Activated naive CD8-positive, alpha-beta T cell treated with anti-CD3 and anti-CD28 coated beads, Interleukin-2, amount 10 ng/mL, durations not matched to agents 7 days and 5 days (primary cell): ENCODE measurements at regions not wholly inside any gene's neighbourhood (a gene's known extent, or its start where the extent isn't known, plus 50 kb on each side); places are given as distances from the start of the nearest gene placed in this dataset.

ENCODE experiments used
- ATAC-seq: fragments of 150-1000 bp; cut with Tn5 transposase; one replicate; pipeline ENCODE4 v1.10.0; 2021; ENCODE audit warnings: low read depth, moderate library complexity
- POLR2A ChIA-PET: fragments of 350-600 bp; sonication (Branson Sonifier 250); formaldehyde crosslinking; loops from one replicate; lab custom pipeline; 2021; ENCODE audit warnings: antibody characterized with exemption; lab: Charles Lee
- DNase-seq: peaks from one replicate; pipeline ENCODE4 v3.0.0; 2021
- H3K27ac Mint-ChIP-seq: one replicate; pipeline ENCODE4 v1.8.0; 2022; ENCODE audit warnings: mild to moderate bottlenecking, mixed read lengths
- H3K27me3 Mint-ChIP-seq: one replicate; pipeline ENCODE4 v1.8.0; 2022; ENCODE audit warnings: mild to moderate bottlenecking, moderate library complexity, mixed read lengths
- H3K36me3 Mint-ChIP-seq: one replicate; pipeline ENCODE4 v1.8.0; 2021; ENCODE audit warnings: mild to moderate bottlenecking, mixed read lengths
- H3K4me1 Mint-ChIP-seq: one replicate; pipeline ENCODE4 v1.8.0; 2021; ENCODE audit warnings: mixed read lengths
- H3K4me3 Mint-ChIP-seq: one replicate; pipeline ENCODE4 v1.8.0; 2022; ENCODE audit warnings: mild to moderate bottlenecking, moderate library complexity, mixed read lengths
- H3K9me3 Mint-ChIP-seq: one replicate; pipeline ENCODE4 v1.8.0; 2021; ENCODE audit warnings: mixed read lengths

GRCh38 chr6:23031986-23032385, 462.6 kb downstream of the HDGFL1 start:
- DNase-seq (no peak), ATAC-seq (no peak)
- H3K4me1 Mint-ChIP-seq = no peaks in the 10 kb centered on the region
- H3K27ac Mint-ChIP-seq = no peak overlapping the region
- H3K4me3 Mint-ChIP-seq = no peak overlapping the region
- POLR2A ChIA-PET = no interaction called here
- no peaks in the 10 kb centered on the region for H3K27me3 Mint-ChIP-seq
- H3K9me3 Mint-ChIP-seq = no peaks in the 10 kb centered on the region
- no peaks in the 10 kb centered on the region for H3K36me3 Mint-ChIP-seq

DNA sequence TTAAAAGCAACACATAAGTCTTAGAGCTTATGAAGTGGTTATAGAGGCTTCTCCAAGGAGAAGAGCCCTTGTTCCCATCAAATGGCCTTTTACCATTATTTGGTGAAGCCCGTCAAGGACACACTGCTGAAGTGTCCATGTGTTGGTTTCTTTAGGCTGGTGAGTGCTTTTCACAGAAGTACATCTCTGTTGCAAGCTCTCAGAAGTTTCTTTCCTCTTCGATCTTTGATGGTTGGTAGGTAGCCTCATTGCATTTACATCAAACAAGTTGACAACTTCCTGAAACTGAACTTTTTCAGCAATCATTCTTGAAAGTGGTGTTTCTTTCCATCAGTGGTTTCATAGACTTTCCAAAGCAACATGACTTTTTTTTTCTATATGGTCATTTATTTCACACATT, 465.6 kb downstream of the HDGFL1 start:
- POLR2A ChIA-PET = no interaction called here
- no peak overlapping the region for H3K4me3 Mint-ChIP-seq
- ATAC-seq (no peak), DNase-seq (no peak)
- H3K9me3 Mint-ChIP-seq = no peaks in the 10 kb centered on the region
- no peak overlapping the region for H3K27ac Mint-ChIP-seq
- H3K27me3 Mint-ChIP-seq = no peaks in the 10 kb centered on the region
- H3K4me1 Mint-ChIP-seq = no peaks in the 10 kb centered on the region
- no peaks in the 10 kb centered on the region for H3K36me3 Mint-ChIP-seq

GRCh38 chr6:23036406-23036983, 467.1 kb downstream of the HDGFL1 start:
- H3K4me3 Mint-ChIP-seq = no peak overlapping the region
- H3K36me3 Mint-ChIP-seq = no peaks in the 10 kb centered on the region
- POLR2A ChIA-PET = no interaction called here
- H3K4me1 Mint-ChIP-seq = no peaks in the 10 kb centered on the region
- H3K27ac Mint-ChIP-seq = no peak overlapping the region
- no peak for ATAC-seq
- no peaks in the 10 kb centered on the region for H3K9me3 Mint-ChIP-seq
- DNase-seq = no peak
- no peaks in the 10 kb centered on the region for H3K27me3 Mint-ChIP-seq

GRCh38 chr6:23040899-23041298, 471.5 kb downstream of the HDGFL1 start:
- H3K4me1 Mint-ChIP-seq = no peaks in the 10 kb centered on the region
- ATAC-seq (no peak), DNase-seq (no peak)
- H3K27me3 Mint-ChIP-seq = no peaks in the 10 kb centered on the region
- H3K9me3 Mint-ChIP-seq = peaks cover 1% of the 10 kb centered on the region
- H3K27ac Mint-ChIP-seq = no peak overlapping the region
- no peak overlapping the region for H3K4me3 Mint-ChIP-seq
- POLR2A ChIA-PET = no interaction called here
- no peaks in the 10 kb centered on the region for H3K36me3 Mint-ChIP-seq

DNA sequence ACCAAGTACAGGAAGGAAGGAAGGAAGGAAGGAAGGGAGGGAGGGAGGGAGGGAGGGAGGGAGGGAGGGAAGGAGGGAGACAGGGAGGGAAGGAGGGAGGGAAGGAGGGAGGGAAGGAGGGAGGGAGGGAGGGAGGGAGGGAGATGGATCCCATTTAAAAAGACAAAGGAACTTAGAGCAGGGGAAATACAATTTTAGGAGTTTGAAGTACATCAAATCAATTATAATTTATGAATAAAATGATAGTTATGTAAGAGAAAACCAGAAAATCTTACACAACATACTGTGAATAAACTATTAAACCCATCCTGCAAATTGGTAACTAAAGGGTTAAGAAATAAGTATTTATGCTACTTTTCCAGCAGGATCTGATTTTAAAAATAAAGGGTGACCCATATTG, 475.9 kb downstream of the HDGFL1 start:
- Mint-ChIP-seq H3K36me3 (no peaks in the 10 kb centered on the region), H3K27me3 (no peaks in the 10 kb centered on the region), H3K4me1 (no peaks in the 10 kb centered on the region), H3K27ac (no peak overlapping the region), H3K9me3 (peaks cover 3% of the 10 kb centered on the region), H3K4me3 (no peak overlapping the region)
- DNase-seq (no peak), ATAC-seq (no peak)
- POLR2A ChIA-PET = no interaction called here

DNA sequence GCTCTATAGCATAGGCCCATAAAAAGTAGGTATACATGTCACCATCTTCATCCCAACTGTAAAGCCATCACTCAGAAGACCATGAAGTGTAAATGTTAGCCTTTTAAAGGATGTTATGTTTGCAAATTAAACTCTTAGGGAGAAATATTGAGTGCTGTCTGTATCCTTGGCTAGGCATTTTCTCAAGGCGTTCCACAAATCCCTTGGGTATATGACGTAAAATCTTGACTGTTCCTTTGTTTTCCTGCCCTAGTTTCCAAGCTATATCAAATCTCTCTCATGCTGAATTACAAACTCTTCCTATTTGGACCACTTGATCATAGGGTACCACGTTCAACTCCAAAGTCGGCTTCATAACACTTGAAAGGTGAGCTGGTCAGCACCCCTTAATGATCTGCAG, 486.2 kb downstream of the HDGFL1 start:
- H3K4me1 Mint-ChIP-seq = no peaks in the 10 kb centered on the region
- H3K27me3 Mint-ChIP-seq = no peaks in the 10 kb centered on the region
- H3K27ac Mint-ChIP-seq = no peak overlapping the region
- POLR2A ChIA-PET = no interaction called here
- H3K36me3 Mint-ChIP-seq = no peaks in the 10 kb centered on the region
- H3K9me3 Mint-ChIP-seq = peaks cover 8% of the 10 kb centered on the region
- ATAC-seq (no peak), DNase-seq (no peak)
- no peak overlapping the region for H3K4me3 Mint-ChIP-seq

DNA sequence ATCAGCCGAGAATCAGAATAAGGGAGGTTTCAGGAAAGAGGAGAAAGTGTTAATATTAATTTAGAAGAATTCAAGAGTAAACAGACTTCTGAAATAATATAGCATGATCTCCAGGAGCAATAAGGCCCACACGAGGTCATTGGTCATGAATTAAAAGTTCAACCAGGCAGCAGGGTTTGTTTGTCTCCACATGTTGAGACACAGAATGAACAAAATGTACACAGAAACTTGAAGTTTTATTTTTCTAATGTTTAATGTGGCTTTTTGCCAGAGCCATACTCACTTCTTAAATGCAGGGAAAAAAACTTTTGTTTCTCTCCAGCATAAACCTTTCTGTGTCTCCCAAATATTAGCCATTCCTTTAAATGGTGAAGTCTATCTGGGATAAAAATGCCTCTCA, 504.5 kb downstream of the HDGFL1 start:
- POLR2A ChIA-PET = no interaction called here
- H3K27ac Mint-ChIP-seq = no peak overlapping the region
- no peaks in the 10 kb centered on the region for H3K36me3 Mint-ChIP-seq
- DNase-seq (no peak), ATAC-seq (no peak)
- no peak overlapping the region for H3K4me3 Mint-ChIP-seq
- no peaks in the 10 kb centered on the region for H3K27me3 Mint-ChIP-seq
- no peaks in the 10 kb centered on the region for H3K4me1 Mint-ChIP-seq
- H3K9me3 Mint-ChIP-seq = peaks cover 3% of the 10 kb centered on the region

GRCh38 chr6:23077772-23078171, 508.4 kb downstream of the HDGFL1 start:
- Mint-ChIP-seq H3K9me3 (no peaks in the 10 kb centered on the region), H3K4me1 (no peaks in the 10 kb centered on the region), H3K27me3 (no peaks in the 10 kb centered on the region), H3K27ac (no peak overlapping the region), H3K36me3 (no peaks in the 10 kb centered on the region), H3K4me3 (no peak overlapping the region)
- DNase-seq = no peak
- POLR2A ChIA-PET = no interaction called here
- ATAC-seq = no peak

DNA sequence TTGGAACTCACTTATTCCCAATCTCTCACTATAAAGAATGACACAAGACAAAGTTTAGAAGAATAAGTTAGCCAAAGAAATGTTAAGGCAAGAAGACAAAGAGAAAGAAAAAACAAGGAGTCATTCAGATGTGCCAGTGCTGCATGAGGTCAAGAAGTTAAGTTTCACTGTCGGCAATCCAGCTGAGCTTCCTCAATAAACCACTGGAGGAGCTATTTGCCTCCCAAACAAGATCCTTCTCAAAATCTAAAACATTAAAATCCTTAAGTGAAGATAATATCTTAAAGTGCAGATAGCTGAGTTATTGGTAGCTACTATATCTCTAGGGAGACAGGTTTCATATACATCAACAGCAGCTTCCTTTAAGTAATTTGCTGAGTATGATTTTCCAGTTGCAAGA, 512.3 kb downstream of the HDGFL1 start:
- Mint-ChIP-seq H3K4me1 (no peaks in the 10 kb centered on the region), H3K27me3 (no peaks in the 10 kb centered on the region), H3K27ac (no peak overlapping the region), H3K36me3 (no peaks in the 10 kb centered on the region), H3K9me3 (no peaks in the 10 kb centered on the region), H3K4me3 (no peak overlapping the region)
- DNase-seq (no peak), ATAC-seq (no peak)
- POLR2A ChIA-PET = no interaction called here

- POLR2A ChIA-PET = no interaction called here
- Mint-ChIP-seq H3K9me3 (no peaks in the 10 kb centered on the region), H3K4me3 (no peak overlapping the region), H3K36me3 (no peaks in the 10 kb centered on the region), H3K27me3 (no peaks in the 10 kb centered on the region), H3K27ac (no peak overlapping the region), H3K4me1 (no peaks in the 10 kb centered on the region)
- ATAC-seq (no peak), DNase-seq (no peak)
These were observed 516.7 kb downstream of the HDGFL1 start for GRCh38 chr6:23086100-23086499.

- Mint-ChIP-seq H3K4me1 (no peaks in the 10 kb centered on the region), H3K27me3 (no peaks in the 10 kb centered on the region), H3K9me3 (no peaks in the 10 kb centered on the region), H3K27ac (no peak overlapping the region), H3K4me3 (no peak overlapping the region), H3K36me3 (no peaks in the 10 kb centered on the region)
- no peak for ATAC-seq
- no peak for DNase-seq
- POLR2A ChIA-PET = no interaction called here
These were observed 518.1 kb downstream of the HDGFL1 start for GRCh38 chr6:23087471-23087870.

- POLR2A ChIA-PET = no interaction called here
These were observed 519.4 kb downstream of the HDGFL1 start for GRCh38 chr6:23088761-23089160.

DNA sequence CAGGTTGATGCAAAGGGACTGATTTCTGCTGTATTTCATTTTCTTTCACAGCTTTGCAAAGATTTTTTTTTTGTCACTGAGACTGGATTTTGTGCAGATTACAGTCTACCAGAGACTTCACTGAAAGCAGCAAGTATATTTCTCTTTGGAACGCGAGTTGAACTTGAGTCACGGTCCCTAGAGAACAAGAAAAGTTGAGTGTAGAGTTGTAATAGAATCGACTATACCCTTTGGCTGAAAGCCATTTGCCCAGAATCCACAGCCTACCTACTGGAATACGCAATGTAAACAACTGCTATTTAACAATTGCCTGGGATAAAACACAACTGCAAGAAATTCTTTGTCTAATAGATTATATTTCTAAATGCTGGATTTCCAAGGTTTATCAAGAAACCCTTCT, 520.6 kb downstream of the HDGFL1 start:
- Mint-ChIP-seq H3K4me3 (no peak overlapping the region), H3K27ac (no peak overlapping the region), H3K4me1 (no peaks in the 10 kb centered on the region)

More at GRCh38 chr6:23088761-23089160, 519.4 kb downstream of the HDGFL1 start:
- H3K27me3 Mint-ChIP-seq = no peaks in the 10 kb centered on the region
- no peaks in the 10 kb centered on the region for H3K4me1 Mint-ChIP-seq
- ATAC-seq (no peak), DNase-seq (no peak)
- H3K9me3 Mint-ChIP-seq = peaks cover 1% of the 10 kb centered on the region
- H3K36me3 Mint-ChIP-seq = no peaks in the 10 kb centered on the region
- H3K27ac Mint-ChIP-seq = no peak overlapping the region
- H3K4me3 Mint-ChIP-seq = no peak overlapping the region

DNA sequence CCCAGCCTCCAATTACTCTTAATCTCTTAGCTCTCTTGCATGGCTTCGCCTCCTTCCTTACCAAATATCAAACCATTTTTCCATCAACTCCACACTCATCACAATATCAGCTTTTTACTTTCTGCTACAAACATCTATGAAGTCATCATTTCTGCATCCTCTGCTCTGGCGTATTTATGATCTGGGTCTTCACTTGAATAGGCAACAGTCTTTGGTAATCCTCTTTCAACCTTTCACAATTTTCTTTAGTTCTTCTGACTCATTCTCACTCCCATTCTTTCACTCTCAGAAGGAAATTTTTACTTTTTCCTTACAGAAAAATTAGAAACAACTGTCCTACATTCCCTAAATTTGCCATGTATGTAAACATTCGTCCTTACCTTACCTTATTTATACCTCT, 522.4 kb downstream of the HDGFL1 start:
- no peaks in the 10 kb centered on the region for H3K4me1 Mint-ChIP-seq
- H3K36me3 Mint-ChIP-seq = no peaks in the 10 kb centered on the region
- no peaks in the 10 kb centered on the region for H3K27me3 Mint-ChIP-seq
- DNase-seq = no peak
- POLR2A ChIA-PET = no interaction called here
- H3K27ac Mint-ChIP-seq = no peak overlapping the region
- H3K9me3 Mint-ChIP-seq = peaks cover 6% of the 10 kb centered on the region
- H3K4me3 Mint-ChIP-seq = no peak overlapping the region
- ATAC-seq = no peak

More for the DNA sequence above, 520.6 kb downstream of the HDGFL1 start:
- H3K9me3 Mint-ChIP-seq = peaks cover 4% of the 10 kb centered on the region
- POLR2A ChIA-PET = no interaction called here
- H3K27me3 Mint-ChIP-seq = no peaks in the 10 kb centered on the region
- no peak for ATAC-seq
- H3K36me3 Mint-ChIP-seq = no peaks in the 10 kb centered on the region
- no peak for DNase-seq

- no peaks in the 10 kb centered on the region for H3K4me1 Mint-ChIP-seq
- H3K36me3 Mint-ChIP-seq = no peaks in the 10 kb centered on the region
- no peak overlapping the region for H3K4me3 Mint-ChIP-seq
- DNase-seq = no peak
- ATAC-seq = no peak
- POLR2A ChIA-PET = no interaction called here
- no peak overlapping the region for H3K27ac Mint-ChIP-seq
- no peaks in the 10 kb centered on the region for H3K27me3 Mint-ChIP-seq
- peaks cover 8% of the 10 kb centered on the region for H3K9me3 Mint-ChIP-seq
These were observed 527.5 kb downstream of the HDGFL1 start for GRCh38 chr6:23096876-23097275.
